NB4 (cell line): ENCODE measurements at regions not wholly inside any gene's neighbourhood (a gene's known extent, or its start where the extent isn't known, plus 50 kb on each side); places are given as distances from the start of the nearest gene placed in this dataset.

Source experiments
- TF ChIP-seq, protein P1 (sequence below): IDR thresholded peaks from one replicate; pipeline ENCODE4 v1.5.1; 2012; ENCODE audit warnings: low read depth, low read length
- TF ChIP-seq, protein P2 (sequence below): IDR thresholded peaks from 2 replicates; pipeline ENCODE4 v1.6.1; 2011; ENCODE audit warnings: low read depth, low read length

DNA sequence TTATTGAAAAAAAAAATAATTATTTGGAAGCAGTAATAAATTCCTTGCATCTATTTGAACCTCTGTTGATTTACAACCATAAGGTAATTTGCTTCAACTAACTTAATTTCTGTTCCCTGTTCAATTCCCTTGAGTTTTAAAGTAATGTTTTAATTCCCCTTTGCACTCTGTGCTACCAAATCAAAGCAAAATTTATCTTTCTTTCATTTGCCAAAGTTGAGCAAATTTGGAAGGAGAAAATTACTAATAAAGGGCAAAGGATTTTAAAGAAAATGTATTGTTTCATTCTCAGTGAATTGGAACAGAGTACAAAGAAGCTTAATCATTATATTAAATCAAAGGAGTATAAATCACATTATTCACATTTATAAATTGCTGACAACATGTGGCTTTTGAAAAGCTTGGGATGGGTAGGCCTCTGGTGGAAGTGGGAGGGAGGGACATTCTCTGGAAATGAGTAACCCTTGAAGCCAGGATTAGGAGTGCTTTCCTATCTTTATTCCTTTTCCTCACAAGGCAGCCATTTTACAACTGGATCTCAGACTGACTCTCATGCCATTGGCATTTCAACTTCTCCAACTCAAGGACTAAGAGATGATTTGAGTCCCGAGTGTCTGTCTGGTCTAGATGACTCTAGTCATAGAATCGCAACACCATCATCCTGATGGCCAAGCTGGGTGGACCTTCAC is 331.6 kb upstream of the DUSP10 start:
- TF ChIP-seq, protein P1, sequence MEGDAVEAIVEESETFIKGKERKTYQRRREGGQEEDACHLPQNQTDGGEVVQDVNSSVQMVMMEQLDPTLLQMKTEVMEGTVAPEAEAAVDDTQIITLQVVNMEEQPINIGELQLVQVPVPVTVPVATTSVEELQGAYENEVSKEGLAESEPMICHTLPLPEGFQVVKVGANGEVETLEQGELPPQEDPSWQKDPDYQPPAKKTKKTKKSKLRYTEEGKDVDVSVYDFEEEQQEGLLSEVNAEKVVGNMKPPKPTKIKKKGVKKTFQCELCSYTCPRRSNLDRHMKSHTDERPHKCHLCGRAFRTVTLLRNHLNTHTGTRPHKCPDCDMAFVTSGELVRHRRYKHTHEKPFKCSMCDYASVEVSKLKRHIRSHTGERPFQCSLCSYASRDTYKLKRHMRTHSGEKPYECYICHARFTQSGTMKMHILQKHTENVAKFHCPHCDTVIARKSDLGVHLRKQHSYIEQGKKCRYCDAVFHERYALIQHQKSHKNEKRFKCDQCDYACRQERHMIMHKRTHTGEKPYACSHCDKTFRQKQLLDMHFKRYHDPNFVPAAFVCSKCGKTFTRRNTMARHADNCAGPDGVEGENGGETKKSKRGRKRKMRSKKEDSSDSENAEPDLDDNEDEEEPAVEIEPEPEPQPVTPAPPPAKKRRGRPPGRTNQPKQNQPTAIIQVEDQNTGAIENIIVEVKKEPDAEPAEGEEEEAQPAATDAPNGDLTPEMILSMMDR = no peak
- TF ChIP-seq, protein P2, sequence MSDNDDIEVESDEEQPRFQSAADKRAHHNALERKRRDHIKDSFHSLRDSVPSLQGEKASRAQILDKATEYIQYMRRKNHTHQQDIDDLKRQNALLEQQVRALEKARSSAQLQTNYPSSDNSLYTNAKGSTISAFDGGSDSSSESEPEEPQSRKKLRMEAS = no peak
